22Rv1 (cell line): ENCODE measurements at regions not wholly inside any gene's neighbourhood (a gene's known extent, or its start where the extent isn't known, plus 50 kb on each side); places are given as distances from the start of the nearest gene placed in this dataset.

Experiments used
- ZFX ChIP-seq: fragments of 450-650 bp; IDR thresholded peaks from 2 replicates; pipeline ENCODE4 v1.6.1; 2017; ENCODE audit warnings: antibody characterized with exemption, borderline replicate concordance
- TF ChIP-seq, protein P1 (sequence below): fragments of 450-650 bp; IDR thresholded peaks from 2 replicates; pipeline ENCODE4 v1.5.1; 2017; ENCODE audit warnings: mild to moderate bottlenecking

DNA sequence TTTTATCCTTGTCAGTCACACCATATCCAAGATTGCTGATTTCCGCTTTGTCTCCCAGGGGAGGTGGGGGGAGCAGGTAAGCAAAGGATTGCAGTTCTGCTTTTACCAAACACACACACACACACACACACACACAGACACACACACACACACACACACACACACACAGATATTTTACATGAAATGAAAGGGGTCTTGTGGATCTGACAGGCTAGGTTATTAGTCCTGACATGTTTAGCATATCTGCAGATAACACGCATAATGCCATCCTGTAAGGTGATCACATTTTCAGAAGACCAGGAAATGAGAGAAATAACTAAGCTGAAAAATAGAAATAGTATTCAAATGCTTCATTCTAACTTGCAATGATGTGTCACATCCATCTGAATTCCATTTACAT lies 1113.3 kb downstream of the CDH8 start:
- TF ChIP-seq, protein P1, sequence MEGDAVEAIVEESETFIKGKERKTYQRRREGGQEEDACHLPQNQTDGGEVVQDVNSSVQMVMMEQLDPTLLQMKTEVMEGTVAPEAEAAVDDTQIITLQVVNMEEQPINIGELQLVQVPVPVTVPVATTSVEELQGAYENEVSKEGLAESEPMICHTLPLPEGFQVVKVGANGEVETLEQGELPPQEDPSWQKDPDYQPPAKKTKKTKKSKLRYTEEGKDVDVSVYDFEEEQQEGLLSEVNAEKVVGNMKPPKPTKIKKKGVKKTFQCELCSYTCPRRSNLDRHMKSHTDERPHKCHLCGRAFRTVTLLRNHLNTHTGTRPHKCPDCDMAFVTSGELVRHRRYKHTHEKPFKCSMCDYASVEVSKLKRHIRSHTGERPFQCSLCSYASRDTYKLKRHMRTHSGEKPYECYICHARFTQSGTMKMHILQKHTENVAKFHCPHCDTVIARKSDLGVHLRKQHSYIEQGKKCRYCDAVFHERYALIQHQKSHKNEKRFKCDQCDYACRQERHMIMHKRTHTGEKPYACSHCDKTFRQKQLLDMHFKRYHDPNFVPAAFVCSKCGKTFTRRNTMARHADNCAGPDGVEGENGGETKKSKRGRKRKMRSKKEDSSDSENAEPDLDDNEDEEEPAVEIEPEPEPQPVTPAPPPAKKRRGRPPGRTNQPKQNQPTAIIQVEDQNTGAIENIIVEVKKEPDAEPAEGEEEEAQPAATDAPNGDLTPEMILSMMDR: no peak
- TF ChIP-seq ZFX: no peak
